ENCODE measurements at regions not wholly inside any gene's neighbourhood (a gene's known extent, or its start where the extent isn't known, plus 50 kb on each side); places are given as distances from the start of the nearest gene placed in this dataset.

DNA sequence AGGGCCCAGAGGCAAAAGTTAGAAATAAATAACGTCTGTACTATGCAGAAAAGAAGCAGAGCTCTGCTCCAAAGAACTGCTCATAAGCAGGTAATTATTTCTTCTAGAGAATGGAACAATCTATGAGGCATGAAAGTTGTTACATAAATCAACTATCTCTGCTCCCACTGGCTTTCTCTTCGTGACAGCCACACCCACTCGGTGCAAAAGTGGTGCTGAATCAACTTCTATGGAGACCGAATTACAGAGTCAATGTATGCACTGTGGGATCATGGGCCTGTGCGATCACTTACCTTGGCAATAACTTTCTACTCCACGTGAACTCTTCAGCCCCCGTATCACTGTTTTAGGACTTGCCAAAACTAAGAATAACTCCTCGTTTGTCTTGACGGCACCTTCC, 99.4 kb upstream of the ATXN3L start:
- H4K91ac ChIP-seq (ENCODE audit: low read depth, low read length), result no peak overlapping the region
- H2BK120ac ChIP-seq (ENCODE audit: insufficient read depth, low read length, poor library complexity), result no peak overlapping the region
- H3K14ac ChIP-seq (ENCODE audit: low read length), result no peak overlapping the region
- H2AFZ ChIP-seq (ENCODE audit: insufficient read depth, low read length, poor library complexity), result no peak overlapping the region
- H3K4me2 ChIP-seq (ENCODE audit: low read length), result no peak overlapping the region
- no peak overlapping the region for H3K27ac ChIP-seq (ENCODE audit: low read depth, low read length)
- no peaks in the 10 kb centered on the region for H3K36me3 ChIP-seq (ENCODE audit: control insufficient read depth in 1 of 2, insufficient read depth in 2 of 2, low read length in 2 of 2)
- H3K79me1 ChIP-seq (ENCODE audit: low read length), result no peaks in the 10 kb centered on the region
- no peak overlapping the region for H4K8ac ChIP-seq (ENCODE audit: low read depth, low read length)
- H2BK5ac ChIP-seq (ENCODE audit: low read depth, low read length, poor library complexity), result no peak overlapping the region
- no peak overlapping the region for H3K9ac ChIP-seq (ENCODE audit: low read length)
- no CpG with 5 or more reads among the region's 9 CpGs for WGBS (ENCODE audit: extremely low coverage, insufficient coverage, insufficient read length)
- no peak overlapping the region for H2BK12ac ChIP-seq (ENCODE audit: low read length)
- H3K4me3 ChIP-seq (ENCODE audit: low read depth, low read length), result no peak overlapping the region
- H3K27me3 ChIP-seq (ENCODE audit: insufficient read depth, low read length), result no peaks in the 10 kb centered on the region
- H3K4me1 ChIP-seq (ENCODE audit: control insufficient read depth in 1 of 2, insufficient read depth in 2 of 2, low read length in 2 of 2), result peaks cover 0 to 2% of the 10 kb centered on the region in 2 experiments
- H3K79me2 ChIP-seq (ENCODE audit: control insufficient read depth, insufficient read depth, low read length, poor library complexity), result no peaks in the 10 kb centered on the region
- no peak for DNase-seq
- H3K18ac ChIP-seq (ENCODE audit: low read length), result no peak overlapping the region
- no peak overlapping the region for H2AK5ac ChIP-seq (ENCODE audit: low read length)
- no peak overlapping the region for H3K23ac ChIP-seq (ENCODE audit: low read length)
- H3K9me3 ChIP-seq (ENCODE audit: insufficient read depth, low read depth, low read length), result no peaks in the 10 kb centered on the region
- no peak overlapping the region for H4K12ac ChIP-seq (ENCODE audit: low read depth, low read length)
- no peak overlapping the region for H3K4ac ChIP-seq (ENCODE audit: low read depth, low read length)

DNA sequence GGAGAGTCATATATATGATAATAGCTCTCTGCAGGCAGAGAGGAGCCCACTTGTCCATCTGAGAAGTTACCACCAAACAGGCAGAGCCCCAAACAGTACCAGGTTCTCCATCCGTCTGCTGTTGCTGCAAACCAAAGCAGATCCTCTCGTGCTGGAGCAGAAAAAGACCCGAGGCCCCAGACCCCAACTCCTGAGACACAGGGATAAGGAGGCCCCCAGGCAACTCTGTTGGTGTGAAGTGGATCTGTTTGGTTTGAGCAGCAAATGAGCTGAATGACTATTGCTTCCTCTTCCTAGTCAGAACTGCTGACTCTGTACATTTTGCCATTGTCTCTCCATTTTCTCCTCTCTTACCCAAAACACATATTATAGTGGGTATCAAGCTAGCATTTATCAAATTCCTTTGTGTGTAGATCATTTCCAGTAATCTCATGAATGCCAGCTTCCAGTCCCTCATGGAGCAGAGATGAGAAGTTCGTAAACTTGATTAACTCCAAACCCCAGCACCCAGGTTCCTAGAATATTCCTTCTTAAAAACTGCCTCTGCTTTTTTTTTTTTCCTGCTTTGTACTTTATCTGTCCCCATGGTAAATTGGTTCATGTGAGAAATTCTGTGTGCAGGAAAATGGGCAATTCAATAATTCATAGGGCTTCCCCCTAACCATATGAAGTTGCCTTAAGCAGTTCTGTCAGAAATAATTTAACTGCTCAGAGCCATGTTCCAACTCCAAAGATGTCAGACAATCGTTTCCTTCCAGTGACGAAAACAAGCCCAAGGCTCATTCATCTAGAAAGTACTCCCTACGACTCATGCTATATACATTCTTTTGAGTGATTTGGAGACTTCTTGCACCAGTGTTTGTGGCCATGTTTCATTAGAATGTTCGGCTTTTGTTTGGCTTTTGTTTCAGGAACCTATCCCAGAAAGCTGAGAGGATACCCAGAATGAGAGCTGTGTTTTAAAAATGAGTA, 98.6 kb upstream of the ATXN3L start:
- Histone ChIP-seq H3K4me2 (ENCODE audit: low read length) (no peak overlapping the region), H2AK5ac (ENCODE audit: low read length) (no peak overlapping the region), H3K4me1 (ENCODE audit: control insufficient read depth in 1 of 2, insufficient read depth in 2 of 2, low read length in 2 of 2) (peaks cover 0 to 2% of the 10 kb centered on the region in 2 experiments), H3K14ac (ENCODE audit: low read length) (no peak overlapping the region), H4K12ac (ENCODE audit: low read depth, low read length) (no peak overlapping the region), H3K23ac (ENCODE audit: low read length) (no peak overlapping the region), H4K8ac (ENCODE audit: low read depth, low read length) (no peak overlapping the region), H3K4me3 (ENCODE audit: low read depth, low read length) (no peak overlapping the region), H3K4ac (ENCODE audit: low read depth, low read length) (no peak overlapping the region), H3K9ac (ENCODE audit: low read length) (no peak overlapping the region), H4K91ac (ENCODE audit: low read depth, low read length) (no peak overlapping the region), H2BK12ac (ENCODE audit: low read length) (no peak overlapping the region), H2AFZ (ENCODE audit: insufficient read depth, low read length, poor library complexity) (no peak overlapping the region), H3K79me1 (ENCODE audit: low read length) (no peaks in the 10 kb centered on the region), H3K27ac (ENCODE audit: low read depth, low read length) (peak overlapping the region; percentile 45), H3K9me3 (ENCODE audit: insufficient read depth, low read depth, low read length) (no peaks in the 10 kb centered on the region), H3K18ac (ENCODE audit: low read length) (no peak overlapping the region), H3K36me3 (ENCODE audit: control insufficient read depth in 1 of 2, insufficient read depth in 2 of 2, low read length in 2 of 2) (no peaks in the 10 kb centered on the region), H2BK5ac (ENCODE audit: low read depth, low read length, poor library complexity) (no peak overlapping the region), H3K79me2 (ENCODE audit: control insufficient read depth, insufficient read depth, low read length, poor library complexity) (no peaks in the 10 kb centered on the region), H3K27me3 (ENCODE audit: insufficient read depth, low read length) (no peaks in the 10 kb centered on the region), H2BK120ac (ENCODE audit: insufficient read depth, low read length, poor library complexity) (no peak overlapping the region)
- no peak for DNase-seq
- no CpG with 5 or more reads among the region's 8 CpGs for WGBS (ENCODE audit: extremely low coverage, insufficient coverage, insufficient read length)

DNA sequence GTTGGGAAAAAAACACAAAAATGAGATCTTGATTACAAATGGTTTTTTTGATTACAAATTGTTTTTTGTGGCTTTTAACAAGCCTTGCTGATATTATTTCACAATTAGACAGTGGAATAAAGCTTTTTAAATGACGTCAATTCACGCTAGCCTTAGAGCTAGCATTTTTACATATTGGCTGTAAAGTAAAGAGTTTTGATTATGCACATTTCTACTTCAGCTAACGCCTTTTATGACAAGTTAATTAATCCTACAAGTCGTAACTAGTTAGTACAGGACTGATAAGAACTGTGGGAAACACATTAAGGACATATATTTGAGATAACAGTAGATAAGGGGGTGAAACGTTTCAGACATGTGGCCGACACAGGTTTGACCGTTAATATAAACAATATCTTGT, 95.7 kb upstream of the ATXN3L start:
- Histone ChIP-seq H3K4me2 (ENCODE audit: low read length) (no peak overlapping the region), H3K27ac (ENCODE audit: low read depth, low read length) (no peak overlapping the region), H4K91ac (ENCODE audit: low read depth, low read length) (no peak overlapping the region), H3K79me2 (ENCODE audit: control insufficient read depth, insufficient read depth, low read length, poor library complexity) (no peaks in the 10 kb centered on the region), H4K8ac (ENCODE audit: low read depth, low read length) (no peak overlapping the region), H2BK12ac (ENCODE audit: low read length) (no peak overlapping the region), H3K14ac (ENCODE audit: low read length) (no peak overlapping the region), H3K9ac (ENCODE audit: low read length) (no peak overlapping the region), H4K12ac (ENCODE audit: low read depth, low read length) (no peak overlapping the region), H2AK5ac (ENCODE audit: low read length) (no peak overlapping the region), H3K23ac (ENCODE audit: low read length) (no peak overlapping the region), H3K36me3 (ENCODE audit: control insufficient read depth in 1 of 2, insufficient read depth in 2 of 2, low read length in 2 of 2) (no peaks in the 10 kb centered on the region), H3K4ac (ENCODE audit: low read depth, low read length) (no peak overlapping the region), H2AFZ (ENCODE audit: insufficient read depth, low read length, poor library complexity) (no peak overlapping the region), H3K27me3 (ENCODE audit: insufficient read depth, low read length) (no peaks in the 10 kb centered on the region), H3K4me3 (ENCODE audit: low read depth, low read length) (no peak overlapping the region), H3K79me1 (ENCODE audit: low read length) (no peaks in the 10 kb centered on the region), H2BK120ac (ENCODE audit: insufficient read depth, low read length, poor library complexity) (no peak overlapping the region), H3K4me1 (ENCODE audit: control insufficient read depth in 1 of 2, insufficient read depth in 2 of 2, low read length in 2 of 2) (no peaks in the 10 kb centered on the region), H3K9me3 (ENCODE audit: insufficient read depth, low read depth, low read length) (no peaks in the 10 kb centered on the region), H3K18ac (ENCODE audit: low read length) (no peak overlapping the region), H2BK5ac (ENCODE audit: low read depth, low read length, poor library complexity) (no peak overlapping the region)
- no CpG with 5 or more reads among the region's 7 CpGs for WGBS (ENCODE audit: extremely low coverage, insufficient coverage, insufficient read length)
- no peak for DNase-seq

GRCh38 chrX:13414006-13414647, 94.3 kb upstream of the ATXN3L start:
- Histone ChIP-seq H4K91ac (ENCODE audit: low read depth, low read length) (no peak overlapping the region), H2AK5ac (ENCODE audit: low read length) (no peak overlapping the region), H2BK120ac (ENCODE audit: insufficient read depth, low read length, poor library complexity) (no peak overlapping the region), H3K23ac (ENCODE audit: low read length) (no peak overlapping the region), H3K18ac (ENCODE audit: low read length) (no peak overlapping the region), H3K79me2 (ENCODE audit: control insufficient read depth, insufficient read depth, low read length, poor library complexity) (no peaks in the 10 kb centered on the region), H3K79me1 (ENCODE audit: low read length) (no peaks in the 10 kb centered on the region), H3K4me3 (ENCODE audit: low read depth, low read length) (no peak overlapping the region), H3K4ac (ENCODE audit: low read depth, low read length) (no peak overlapping the region), H4K8ac (ENCODE audit: low read depth, low read length) (no peak overlapping the region), H3K9me3 (ENCODE audit: insufficient read depth, low read depth, low read length) (no peaks in the 10 kb centered on the region), H3K4me1 (ENCODE audit: control insufficient read depth in 1 of 2, insufficient read depth in 2 of 2, low read length in 2 of 2) (no peaks in the 10 kb centered on the region), H2AFZ (ENCODE audit: insufficient read depth, low read length, poor library complexity) (no peak overlapping the region), H3K9ac (ENCODE audit: low read length) (no peak overlapping the region), H3K36me3 (ENCODE audit: control insufficient read depth in 1 of 2, insufficient read depth in 2 of 2, low read length in 2 of 2) (no peaks in the 10 kb centered on the region), H3K27me3 (ENCODE audit: insufficient read depth, low read length) (no peaks in the 10 kb centered on the region), H3K27ac (ENCODE audit: low read depth, low read length) (no peak overlapping the region), H3K4me2 (ENCODE audit: low read length) (no peak overlapping the region), H3K14ac (ENCODE audit: low read length) (no peak overlapping the region), H2BK5ac (ENCODE audit: low read depth, low read length, poor library complexity) (no peak overlapping the region), H4K12ac (ENCODE audit: low read depth, low read length) (no peak overlapping the region), H2BK12ac (ENCODE audit: low read length) (no peak overlapping the region)
- DNase-seq, result no peak
- WGBS (ENCODE audit: extremely low coverage, insufficient coverage, insufficient read length), result no CpG with 5 or more reads among the region's 8 CpGs

Measured in trophoblast cell (in vitro differentiated cells and primary cell).